K562 (cell line): ENCODE measurements at regions not wholly inside any gene's neighbourhood (a gene's known extent, or its start where the extent isn't known, plus 50 kb on each side); places are given as distances from the start of the nearest gene placed in this dataset.

Source experiments
- ATAC-seq: fragments of 200-7000 bp; cut with Tn5 transposase; 3 replicates; pipeline ENCODE4 v1.9.1; 2020; ENCODE audit warnings: moderate library complexity
- BruUV-seq: library from RNA; stranded (reverse); fragments of 400-500 nt; replicated peaks from 2 replicates; lab custom pipeline; 2021; lab: Mats Ljungman, UMichigan
- CTCF ChIA-PET: fragments of 300-600 bp; formaldehyde crosslinking; extraction: SDS; loops from one replicate; lab custom pipeline; 2021; ENCODE audit warnings: low intra/inter-chr PET ratio; lab: Yijun Ruan, JAX
- POLR2A ChIA-PET: fragments of 300-600, 350-650 bp; sonication (Branson Sonifier 250); formaldehyde crosslinking; extraction: SDS; loops from one replicate; lab custom pipeline; 2021; ENCODE audit warnings: antibody characterized with exemption, inconsistent platforms; lab: Yijun Ruan, JAX
- DNase-seq, 4 experiments: peaks; one replicate each; pipeline versions ENCODE4 v3.0.0 to v3.0.0-alpha.2; 2011 to 2018; ENCODE audit warnings: low spot score in 3 of 4, mixed read lengths in 3 of 4; ENCODE audit errors: extremely low read depth in 1 of 4
- FAIRE-seq: peaks from 2 replicates; lab custom pipeline; 2011; peaks lifted over from hg19 to GRCh38; lab: Jason Lieb, UNC
- H2AFZ ChIP-seq: 2 replicates; pipeline ENCODE4 v1.6.0; 2011; ENCODE audit warnings: low read depth, low read length, control low read depth, inconsistent platforms
- H3K27ac ChIP-seq: fragments of 200-600 bp; 3 replicates; pipeline ENCODE4 v1.8.0; 2011; ENCODE audit warnings: low read depth, mild to moderate bottlenecking, control low read depth, inconsistent platforms, low read length, moderate library complexity, mixed read lengths; ENCODE audit errors: extremely low read depth
- H3K27me3 ChIP-seq, 2 experiments: fragments of 300-600 bp in 1 of 2; 2 replicates in 1 of 2; 3 replicates in 1 of 2; pipeline versions ENCODE4 v1.6.0 to v1.8.0; 2011; ENCODE audit warnings: inconsistent platforms in 2 of 2, low read length in 2 of 2, mild to moderate bottlenecking in 1 of 2, mixed read lengths in 1 of 2, moderate library complexity in 1 of 2; ENCODE audit not compliant: control insufficient read depth in 2 of 2, insufficient read depth in 2 of 2
- H3K36me3 ChIP-seq: fragments of 300-600 bp; 3 replicates; pipeline ENCODE4 v1.8.0; 2011; ENCODE audit warnings: mild to moderate bottlenecking, low read length, inconsistent platforms; ENCODE audit not compliant: control insufficient read depth, insufficient read depth
- H3K4me1 ChIP-seq, 2 experiments: fragments of 200-600 bp in 1 of 2; replicated peaks in 1 of 2; 2 replicates in 1 of 2; 3 replicates in 1 of 2; pipeline versions ENCODE4 v1.5.1 to v1.8.0; 2011; ENCODE audit warnings: inconsistent platforms in 2 of 2, low read length in 2 of 2, mild to moderate bottlenecking in 1 of 2, mixed read lengths in 1 of 2, moderate library complexity in 1 of 2; ENCODE audit not compliant: control insufficient read depth in 2 of 2, insufficient read depth in 2 of 2
- H3K4me2 ChIP-seq: 2 replicates; pipeline ENCODE4 v1.6.1; 2011; ENCODE audit warnings: low read length, control low read depth, inconsistent platforms, mixed read lengths; ENCODE audit not compliant: insufficient read depth
- H3K4me3 ChIP-seq: fragments of 200-600 bp; sonication (generic), shearing (Covaris generic); 2 replicates; pipeline ENCODE4 v1.5.1; 2016; ENCODE audit warnings: control low read depth, inconsistent platforms
- H3K79me2 ChIP-seq: fragments of 200-600 bp; 3 replicates; pipeline ENCODE4 v1.8.0; 2011; ENCODE audit warnings: low read length, inconsistent platforms; ENCODE audit not compliant: control insufficient read depth, insufficient read depth
- H3K9ac ChIP-seq, 2 experiments: 2 replicates each; pipeline versions ENCODE4 v1.6.0 to v1.6.1; 2011; ENCODE audit warnings: low read depth in 2 of 2, low read length in 2 of 2, control low read depth in 1 of 2, inconsistent platforms in 1 of 2, mild to moderate bottlenecking in 1 of 2, mixed read lengths in 1 of 2; ENCODE audit not compliant: insufficient read depth in 1 of 2
- H3K9me1 ChIP-seq: one replicate; pipeline ENCODE4 v1.6.0; 2011; ENCODE audit warnings: inconsistent platforms, mild to moderate bottlenecking, low read length, moderate library complexity; ENCODE audit not compliant: control insufficient read depth, insufficient read depth
- H3K9me3 ChIP-seq: replicated peaks from 2 replicates; pipeline ENCODE4 v1.5.1; 2011; ENCODE audit warnings: low read depth, low read length, inconsistent platforms; ENCODE audit not compliant: control insufficient read depth, insufficient read depth
- H4K20me1 ChIP-seq: replicated peaks from 2 replicates; pipeline ENCODE4 v1.6.1; 2011; ENCODE audit warnings: low read length, inconsistent platforms, mixed read lengths; ENCODE audit not compliant: control insufficient read depth, insufficient read depth
- ATF1 ChIP-seq, 2 experiments: fragments of 450-650 bp in 1 of 2; IDR thresholded peaks; 2 replicates each; pipeline ENCODE4 v1.6.1; 2016; ENCODE audit warnings: missing compliant biosample characterization in 1 of 2, missing genetic modification characterization in 1 of 2
- BRD9 ChIP-seq: fragments of 450-650 bp; IDR thresholded peaks from 2 replicates; pipeline ENCODE4 v1.6.1; 2018; ENCODE audit warnings: low read depth; ENCODE audit not compliant: partially characterized antibody
- DMBX1 ChIP-seq: fragments of 250-450 bp; sonication (Bioruptor Pico); IDR thresholded peaks from 2 replicates; pipeline ENCODE4 v1.8.0; 2022; ENCODE audit warnings: inconsistent platforms, mild to moderate bottlenecking, moderate library complexity, borderline replicate concordance
- ETV1 ChIP-seq: fragments of 450-650 bp; conservative IDR thresholded peaks from 2 replicates; pipeline ENCODE4 v1.6.1; 2016; ENCODE audit warnings: missing genetic modification characterization, control low read depth, low read depth, missing compliant biosample characterization
- HEY1 ChIP-seq: fragments of 250-450 bp; sonication (Bioruptor Pico); IDR thresholded peaks from 2 replicates; pipeline ENCODE4 v1.5.0; 2020; ENCODE audit warnings: mild to moderate bottlenecking, moderate library complexity, borderline replicate concordance
- HNRNPK ChIP-seq: fragments of 200-400 bp; formaldehyde crosslinking; IDR thresholded peaks from one replicate; pipeline ENCODE4 v1.6.1; 2018; ENCODE audit warnings: mild to moderate bottlenecking, low read depth, low read length; ENCODE audit not compliant: poor library complexity, severe bottlenecking
- IRF2 ChIP-seq: sonication (generic); formaldehyde crosslinking; IDR thresholded peaks from 2 replicates; pipeline ENCODE4 v1.8.1; 2022; ENCODE audit warnings: mild to moderate bottlenecking, missing genetic modification reagents
- LCOR ChIP-seq: sonication (generic); formaldehyde crosslinking; IDR thresholded peaks from 2 replicates; pipeline ENCODE4 v1.8.0; 2022; ENCODE audit warnings: mild to moderate bottlenecking, missing genetic modification reagents
- NELFE ChIP-seq: IDR thresholded peaks from 2 replicates; pipeline ENCODE4 v1.6.1; 2011; ENCODE audit warnings: mild to moderate bottlenecking; ENCODE audit not compliant: insufficient read depth, insufficient read length
- PHTF2 ChIP-seq: fragments of 250-450 bp; sonication (Bioruptor Pico); IDR thresholded peaks from 2 replicates; pipeline ENCODE4 v1.5.0; 2021; ENCODE audit warnings: mild to moderate bottlenecking
- RBM14 ChIP-seq: fragments of 200-400 bp; formaldehyde crosslinking; IDR thresholded peaks from 2 replicates; pipeline ENCODE4 v1.6.1; 2018; ENCODE audit warnings: low read depth, mild to moderate bottlenecking, low read length, moderate library complexity, borderline replicate concordance; ENCODE audit not compliant: insufficient read depth
- ZBTB49 ChIP-seq: sonication (generic); formaldehyde crosslinking; IDR thresholded peaks from 2 replicates; pipeline ENCODE4 v1.8.0; 2022; ENCODE audit warnings: missing genetic modification reagents, mild to moderate bottlenecking, borderline replicate concordance
- ZMIZ1 ChIP-seq, 2 experiments: fragments of 150-350 bp in 1 of 2; IDR thresholded peaks; 2 replicates each; pipeline ENCODE4 v1.6.1; 2012 to 2016; ENCODE audit warnings: low read depth in 2 of 2, low read length in 2 of 2, mild to moderate bottlenecking in 1 of 2, moderate library complexity in 1 of 2
- ZNF224 ChIP-seq: sonication (generic); formaldehyde crosslinking; IDR thresholded peaks from 2 replicates; pipeline ENCODE4 v1.8.0; 2022; ENCODE audit warnings: mild to moderate bottlenecking, missing genetic modification reagents
- ZNF668 ChIP-seq: fragments of 250-450 bp; sonication (Bioruptor Pico); IDR thresholded peaks from 2 replicates; pipeline ENCODE4 v1.8.0; 2022; ENCODE audit warnings: mild to moderate bottlenecking, inconsistent platforms
- ZNF785 ChIP-seq: fragments of 250-450 bp; sonication (Bioruptor Pico); IDR thresholded peaks from 2 replicates; pipeline ENCODE4 v1.4.0; 2020; ENCODE audit warnings: mild to moderate bottlenecking
- WGBS: fragments of 100-300 bp; shearing (Covaris generic); methylation state at CpG from one replicate; pipeline ENCODE4 v1.1.6; 2016; ENCODE audit warnings: low coverage, mixed read lengths; ENCODE audit not compliant: insufficient coverage; ENCODE audit errors: missing lambda C conversion rate; 5-methylcytosine and 5-hydroxymethylcytosine counted together
- in situ Hi-C: fragments of 300-500 bp; cut with MboI; formaldehyde crosslinking; loops from 4 replicates; pipeline ENCODE4 v1.15.0; 2018; ENCODE audit warnings: inconsistent platforms, mixed read lengths
- intact Hi-C: fragments of 100-400 bp; cut with micrococcal nuclease; formaldehyde crosslinking; loops from 2 replicates; pipeline ENCODE4 v1.14.2; 2022
- TF ChIP-seq, protein P1 (sequence below): fragments of 450-650 bp; IDR thresholded peaks from 2 replicates; pipeline ENCODE4 v1.6.1; 2017; ENCODE audit warnings: mild to moderate bottlenecking, moderate library complexity

DNA sequence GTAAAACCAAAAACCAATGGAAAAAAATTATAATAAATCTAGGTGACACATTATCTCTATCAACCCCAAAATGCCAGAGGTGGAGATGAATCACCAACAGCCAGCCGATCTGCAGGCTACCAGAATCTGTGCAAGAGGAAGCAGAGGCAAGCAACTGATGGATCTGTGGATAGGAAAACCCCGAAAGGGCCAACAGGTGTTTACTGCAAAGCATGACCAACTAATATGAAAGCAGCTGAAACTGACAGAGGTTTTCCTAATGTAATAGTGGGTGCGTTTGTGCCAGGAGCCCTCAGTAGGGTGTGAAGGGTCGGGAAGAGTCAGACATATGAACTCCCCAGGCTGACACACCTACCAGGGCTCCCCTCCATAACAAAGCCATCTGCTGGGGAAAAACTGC is 554.6 kb downstream of the RFC3 start:
- ATAC-seq (no peak), DNase-seq (no peak), FAIRE-seq (no peak)
- Histone ChIP-seq H3K9me3 (no peaks in the 10 kb centered on the region), H3K9me1 (no peaks in the 10 kb centered on the region), H3K36me3 (no peaks in the 10 kb centered on the region), H3K27me3 (no peaks in the 10 kb centered on the region), H3K9ac (no peak overlapping the region), H2AFZ (no peak overlapping the region), H4K20me1 (no peaks in the 10 kb centered on the region), H3K4me3 (no peak overlapping the region), H3K4me1 (no peaks in the 10 kb centered on the region), H3K27ac (no peak overlapping the region), H3K79me2 (no peaks in the 10 kb centered on the region), H3K4me2 (no peak overlapping the region)
- intact Hi-C loops (no loop called here), in situ Hi-C loops (no loop called here)
- ChIA-PET POLR2A (no interaction called here), CTCF (no interaction called here)
- WGBS = 0% methylated on average over 4 of the region's 4 CpGs
- no TSS peak for BruUV-seq
- TF ChIP-seq HNRNPK (no peak), ZNF224 (CRISPR knock-in tag) (no peak), ZMIZ1 (IDR thresholded peaks at IDR 0.05; ENCODE audit: low read depth in 2 of 2, low read length in 2 of 2) (no peak), ETV1 (tag) (no peak), HEY1 (CRISPR knock-in tag) (no peak), DMBX1 (CRISPR knock-in tag) (no peak), RBM14 (no peak), ZBTB49 (CRISPR knock-in tag) (no peak), IRF2 (no peak), ATF1 (CRISPR knock-in tag; IDR thresholded peaks at IDR 0.05) (no peak), ATF1 (tag; IDR thresholded peaks at IDR 0.05) (no peak), LCOR (no peak), ZNF668 (CRISPR knock-in tag) (no peak), ZNF785 (no peak), PHTF2 (CRISPR knock-in tag) (no peak), BRD9 (no peak), NELFE (no peak)
- TF ChIP-seq, protein P1, sequence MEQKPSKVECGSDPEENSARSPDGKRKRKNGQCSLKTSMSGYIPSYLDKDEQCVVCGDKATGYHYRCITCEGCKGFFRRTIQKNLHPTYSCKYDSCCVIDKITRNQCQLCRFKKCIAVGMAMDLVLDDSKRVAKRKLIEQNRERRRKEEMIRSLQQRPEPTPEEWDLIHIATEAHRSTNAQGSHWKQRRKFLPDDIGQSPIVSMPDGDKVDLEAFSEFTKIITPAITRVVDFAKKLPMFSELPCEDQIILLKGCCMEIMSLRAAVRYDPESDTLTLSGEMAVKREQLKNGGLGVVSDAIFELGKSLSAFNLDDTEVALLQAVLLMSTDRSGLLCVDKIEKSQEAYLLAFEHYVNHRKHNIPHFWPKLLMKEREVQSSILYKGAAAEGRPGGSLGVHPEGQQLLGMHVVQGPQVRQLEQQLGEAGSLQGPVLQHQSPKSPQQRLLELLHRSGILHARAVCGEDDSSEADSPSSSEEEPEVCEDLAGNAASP = no peak
